Endodermal cell (in vitro differentiated cells): ENCODE measurements at regions not wholly inside any gene's neighbourhood (a gene's known extent, or its start where the extent isn't known, plus 50 kb on each side); places are given as distances from the start of the nearest gene placed in this dataset.

ENCODE experiments used
- DNase-seq: peaks from one replicate; pipeline ENCODE4 v3.0.0-alpha.2; 2017
- H3K27ac ChIP-seq: 2 replicates; pipeline ENCODE4 v1.5.1; 2013; ENCODE audit warnings: mild to moderate bottlenecking, low read depth, low read length, moderate library complexity
- H3K27me3 ChIP-seq: 2 replicates; pipeline ENCODE4 v1.6.1; 2013; ENCODE audit warnings: mild to moderate bottlenecking, low read length, moderate library complexity; ENCODE audit not compliant: insufficient read depth, control insufficient read depth, poor library complexity, severe bottlenecking
- H3K36me3 ChIP-seq: 2 replicates; pipeline ENCODE4 v1.7.0; 2013; ENCODE audit warnings: mild to moderate bottlenecking, low read length, moderate library complexity; ENCODE audit not compliant: control insufficient read depth, insufficient read depth
- H3K4me1 ChIP-seq: one replicate; pipeline ENCODE4 v1.7.0; 2013; ENCODE audit warnings: low read length; ENCODE audit not compliant: control insufficient read depth, insufficient read depth
- H3K4me3 ChIP-seq: 2 replicates; pipeline ENCODE4 v1.5.1; 2013; ENCODE audit warnings: mild to moderate bottlenecking, low read length, moderate library complexity
- H3K9ac ChIP-seq: 2 replicates; pipeline ENCODE4 v1.6.1; 2013; ENCODE audit warnings: mild to moderate bottlenecking, low read length, moderate library complexity; ENCODE audit not compliant: poor library complexity, severe bottlenecking; ENCODE audit errors: extremely low read depth
- H3K9me3 ChIP-seq: 2 replicates; pipeline ENCODE4 v1.6.1; 2013; ENCODE audit warnings: mild to moderate bottlenecking, low read length, moderate library complexity; ENCODE audit not compliant: control insufficient read depth
- H3K27ac Mint-ChIP-seq: 2 replicates; pipeline ENCODE4 v1.8.0; 2020; ENCODE audit warnings: mixed read lengths
- H3K27me3 Mint-ChIP-seq: 2 replicates; pipeline ENCODE4 v1.8.0; 2021; ENCODE audit warnings: mild to moderate bottlenecking, mixed read lengths; ENCODE audit not compliant: insufficient read depth
- H3K36me3 Mint-ChIP-seq: 2 replicates; pipeline ENCODE4 v1.8.0; 2020; ENCODE audit warnings: low read depth, mixed read lengths
- H3K4me1 Mint-ChIP-seq: 2 replicates; pipeline ENCODE4 v1.8.0; 2020; ENCODE audit warnings: mixed read lengths
- H3K4me3 Mint-ChIP-seq: 2 replicates; pipeline ENCODE4 v1.8.0; 2020; ENCODE audit warnings: mild to moderate bottlenecking, moderate library complexity, mixed read lengths
- H3K9me3 Mint-ChIP-seq: 2 replicates; pipeline ENCODE4 v1.8.0; 2020; ENCODE audit warnings: mild to moderate bottlenecking, mixed read lengths
- WGBS, 2 experiments: methylation state at CpG; one replicate each; pipeline versions ENCODE4 v1.1.5 to v1.1.7; 2013; ENCODE audit warnings: missing lambda C conversion rate in 2 of 2, mixed read lengths in 1 of 2; ENCODE audit not compliant: insufficient coverage in 1 of 2, insufficient read length in 1 of 2; 5-methylcytosine and 5-hydroxymethylcytosine counted together
- TF ChIP-seq, protein P1 (sequence below): fragments of 200-600 bp; sonication (generic); conservative IDR thresholded peaks from 2 replicates; pipeline ENCODE4 v1.5.0; 2021; ENCODE audit warnings: antibody characterized with exemption, mild to moderate bottlenecking

DNA sequence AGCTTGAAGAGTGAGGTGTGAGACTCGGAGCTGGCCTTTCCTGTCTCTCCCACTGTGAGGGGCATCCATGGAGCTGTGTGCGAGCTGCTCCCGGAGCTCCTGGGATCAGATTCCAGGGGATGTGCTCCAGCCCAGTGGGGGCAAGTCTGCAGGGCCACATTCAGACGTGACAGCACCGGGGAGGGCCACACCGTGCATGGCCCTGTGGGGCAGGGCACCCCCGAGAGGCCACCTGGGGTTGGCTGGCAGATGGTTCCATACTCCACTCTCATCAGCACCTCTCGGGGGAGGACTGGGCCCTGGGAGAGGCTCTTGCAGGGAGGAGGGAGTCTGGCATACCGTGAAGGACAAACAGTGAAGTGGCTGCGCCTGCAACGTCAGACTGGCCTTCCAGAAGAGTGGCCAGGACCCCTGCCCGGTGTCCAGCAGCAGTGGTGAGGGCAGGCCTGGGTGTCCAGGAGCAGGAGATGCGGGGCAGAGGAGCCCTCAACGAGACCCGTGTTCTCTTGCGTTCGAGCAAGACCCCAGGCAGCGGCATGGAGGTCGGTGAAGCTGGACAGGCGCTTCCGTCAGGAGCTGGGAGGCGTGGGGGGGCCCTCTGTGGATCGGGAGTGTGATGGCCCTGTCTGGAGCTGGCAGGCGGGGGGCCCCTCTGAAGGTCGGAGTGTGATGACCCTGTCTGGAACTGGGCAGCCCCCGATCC is 84.3 kb downstream of the ASB1 start:
- no peaks in the 10 kb centered on the region for H3K9me3 ChIP-seq
- no peak overlapping the region for H3K27ac Mint-ChIP-seq
- H3K4me1 Mint-ChIP-seq = peaks cover 28% of the 10 kb centered on the region
- H3K36me3 Mint-ChIP-seq = no peaks in the 10 kb centered on the region
- peaks cover 3% of the 10 kb centered on the region for H3K27me3 Mint-ChIP-seq
- H3K4me1 ChIP-seq = peaks cover 10% of the 10 kb centered on the region
- no peak overlapping the region for H3K4me3 Mint-ChIP-seq
- H3K9me3 Mint-ChIP-seq = peaks cover under 1% of the 10 kb centered on the region
- no peak overlapping the region for H3K9ac ChIP-seq
- 84 to 91% methylated on average over 16 to 26 of the region's 26 CpGs for WGBS, 2 experiments
- H3K36me3 ChIP-seq = no peaks in the 10 kb centered on the region
- peak; percentile 82 for DNase-seq
- H3K27me3 ChIP-seq = no peaks in the 10 kb centered on the region
- H3K4me3 ChIP-seq = no peak overlapping the region
- no peak overlapping the region for H3K27ac ChIP-seq
- TF ChIP-seq, protein P1, sequence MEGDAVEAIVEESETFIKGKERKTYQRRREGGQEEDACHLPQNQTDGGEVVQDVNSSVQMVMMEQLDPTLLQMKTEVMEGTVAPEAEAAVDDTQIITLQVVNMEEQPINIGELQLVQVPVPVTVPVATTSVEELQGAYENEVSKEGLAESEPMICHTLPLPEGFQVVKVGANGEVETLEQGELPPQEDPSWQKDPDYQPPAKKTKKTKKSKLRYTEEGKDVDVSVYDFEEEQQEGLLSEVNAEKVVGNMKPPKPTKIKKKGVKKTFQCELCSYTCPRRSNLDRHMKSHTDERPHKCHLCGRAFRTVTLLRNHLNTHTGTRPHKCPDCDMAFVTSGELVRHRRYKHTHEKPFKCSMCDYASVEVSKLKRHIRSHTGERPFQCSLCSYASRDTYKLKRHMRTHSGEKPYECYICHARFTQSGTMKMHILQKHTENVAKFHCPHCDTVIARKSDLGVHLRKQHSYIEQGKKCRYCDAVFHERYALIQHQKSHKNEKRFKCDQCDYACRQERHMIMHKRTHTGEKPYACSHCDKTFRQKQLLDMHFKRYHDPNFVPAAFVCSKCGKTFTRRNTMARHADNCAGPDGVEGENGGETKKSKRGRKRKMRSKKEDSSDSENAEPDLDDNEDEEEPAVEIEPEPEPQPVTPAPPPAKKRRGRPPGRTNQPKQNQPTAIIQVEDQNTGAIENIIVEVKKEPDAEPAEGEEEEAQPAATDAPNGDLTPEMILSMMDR = no peak

DNA sequence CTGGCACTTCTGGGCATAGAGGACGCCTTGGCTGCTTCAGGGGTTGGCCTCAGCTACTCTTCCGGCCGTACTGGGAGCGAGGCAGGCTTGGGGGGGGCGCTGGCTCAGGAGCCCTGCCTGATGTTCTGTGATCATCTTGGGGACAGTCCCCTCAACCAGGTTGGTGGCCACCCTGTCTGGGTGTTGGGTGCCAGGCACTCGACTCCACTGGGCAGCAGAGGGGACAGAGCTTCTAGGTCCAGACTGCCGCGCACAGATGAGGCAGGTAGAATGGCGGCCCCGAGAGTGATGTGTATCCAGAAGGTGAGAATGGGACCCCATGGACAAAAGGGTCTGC is 84.9 kb downstream of the ASB1 start:
- no peak overlapping the region for H3K4me3 ChIP-seq
- no peaks in the 10 kb centered on the region for H3K9me3 ChIP-seq
- WGBS, 2 experiments = 91 to 93% methylated on average over 5 to 10 of the region's 10 CpGs
- no peak overlapping the region for H3K4me3 Mint-ChIP-seq
- no peak overlapping the region for H3K9ac ChIP-seq
- no peaks in the 10 kb centered on the region for H3K36me3 Mint-ChIP-seq
- DNase-seq = no peak
- TF ChIP-seq, protein P1 = no peak
- H3K4me1 Mint-ChIP-seq = peaks cover 28% of the 10 kb centered on the region
- H3K27me3 Mint-ChIP-seq = peaks cover 3% of the 10 kb centered on the region
- H3K27ac ChIP-seq = no peak overlapping the region
- peaks cover 10% of the 10 kb centered on the region for H3K4me1 ChIP-seq
- no peaks in the 10 kb centered on the region for H3K27me3 ChIP-seq
- H3K9me3 Mint-ChIP-seq = peaks cover 5% of the 10 kb centered on the region
- no peak overlapping the region for H3K27ac Mint-ChIP-seq
- no peaks in the 10 kb centered on the region for H3K36me3 ChIP-seq

GRCh38 chr2:238512247-238512867 is 85.6 kb downstream of the ASB1 start:
- 96 to 97% methylated on average over 6 to 8 of the region's 8 CpGs for WGBS, 2 experiments

More at GRCh38 chr2:238512247-238512867, 85.6 kb downstream of the ASB1 start:
- H3K4me1 Mint-ChIP-seq = peaks cover 24% of the 10 kb centered on the region
- Histone ChIP-seq H3K4me3 (no peak overlapping the region), H3K9ac (no peak overlapping the region), H3K27me3 (no peaks in the 10 kb centered on the region), H3K27ac (no peak overlapping the region), H3K4me1 (peaks cover 10% of the 10 kb centered on the region), H3K36me3 (no peaks in the 10 kb centered on the region), H3K9me3 (no peaks in the 10 kb centered on the region)
- no peaks in the 10 kb centered on the region for H3K36me3 Mint-ChIP-seq
- TF ChIP-seq, protein P1 = no peak
- H3K9me3 Mint-ChIP-seq = peaks cover 10% of the 10 kb centered on the region
- H3K4me3 Mint-ChIP-seq = no peak overlapping the region
- no peak for DNase-seq
- H3K27me3 Mint-ChIP-seq = peaks cover 3% of the 10 kb centered on the region
- H3K27ac Mint-ChIP-seq = no peak overlapping the region
